ENCODE measurements at regions not wholly inside any gene's neighbourhood (a gene's known extent, or its start where the extent isn't known, plus 50 kb on each side); places are given as distances from the start of the nearest gene placed in this dataset.
"Not testable (repeated sequence)": the region's sequence is repeated elsewhere in the genome, so short reads cannot be mapped to it uniquely, and the experiment has no call there.

- Histone ChIP-seq H3K4me1 (ENCODE audit: low read length) (no peaks in the 10 kb centered on the region), H4K20me1 (ENCODE audit: insufficient read depth, low read length) (no peaks in the 10 kb centered on the region), H3K36me3 (replicated peaks; ENCODE audit: low read depth, low read length) (no peaks in the 10 kb centered on the region), H3K27me3 (ENCODE audit: low read depth, low read length) (peaks cover 14% of the 10 kb centered on the region; the same call in 1 of the 2 replicates), H3K27ac (ENCODE audit: low read length) (no peak overlapping the region), H3K9me3 (ENCODE audit: insufficient read depth, low read length) (no peaks in the 10 kb centered on the region), H3K9ac (ENCODE audit: low read length) (no peak overlapping the region), H3K79me2 (ENCODE audit: low read length) (no peaks in the 10 kb centered on the region), H3K4me2 (ENCODE audit: low read length) (no peak overlapping the region), H2AFZ (ENCODE audit: low read depth, low read length) (no peak overlapping the region), H3K4me3 (ENCODE audit: low read length) (no peak overlapping the region)
- TF ChIP-seq EZH2phosphoT487 (IDR thresholded peaks at IDR 0.05; ENCODE audit: low read depth) (no peak), CTCF (IDR thresholded peaks at IDR 0.05; ENCODE audit: low read depth, low read length) (no peak)
Measured at GRCh38 chr19:5281588-5281987, 59.0 kb downstream of the PTPRS start.

- not testable (repeated sequence) for H3K9me3 ChIP-seq (ENCODE audit: insufficient read depth, low read length); H3K4me3 ChIP-seq (ENCODE audit: low read length); H2AFZ ChIP-seq (ENCODE audit: low read depth, low read length); H3K27ac ChIP-seq (ENCODE audit: low read length); H3K9ac ChIP-seq (ENCODE audit: low read length); H3K4me2 ChIP-seq (ENCODE audit: low read length); H3K79me2 ChIP-seq (ENCODE audit: low read length); H3K36me3 ChIP-seq (replicated peaks; ENCODE audit: low read depth, low read length); H3K4me1 ChIP-seq (ENCODE audit: low read length); H4K20me1 ChIP-seq (ENCODE audit: insufficient read depth, low read length); H3K27me3 ChIP-seq (ENCODE audit: low read depth, low read length)
Measured at GRCh38 chr19:5275668-5276067, 64.9 kb downstream of the PTPRS start.

GRCh38 chr19:5273782-5274181, 66.8 kb downstream of the PTPRS start:
- H4K20me1 ChIP-seq (ENCODE audit: insufficient read depth, low read length): no peaks in the 10 kb centered on the region; the same call in 1 of the 2 replicates
- H2AFZ ChIP-seq (ENCODE audit: low read depth, low read length): no peak overlapping the region
- no peaks in the 10 kb centered on the region for H3K9me3 ChIP-seq (ENCODE audit: insufficient read depth, low read length)
- no peak for TF ChIP-seq EZH2phosphoT487 (IDR thresholded peaks at IDR 0.05; ENCODE audit: low read depth)
- TF ChIP-seq CTCF (IDR thresholded peaks at IDR 0.05; ENCODE audit: low read depth, low read length): no peak
- H3K79me2 ChIP-seq (ENCODE audit: low read length): no peaks in the 10 kb centered on the region
- H3K4me2 ChIP-seq (ENCODE audit: low read length): no peak overlapping the region
- no peak overlapping the region for H3K27ac ChIP-seq (ENCODE audit: low read length)
- H3K4me3 ChIP-seq (ENCODE audit: low read length): no peak overlapping the region
- H3K4me1 ChIP-seq (ENCODE audit: low read length): peaks cover 4% of the 10 kb centered on the region; the same call in 1 of the 2 replicates
- no peak overlapping the region for H3K9ac ChIP-seq (ENCODE audit: low read length)
- no peaks in the 10 kb centered on the region for H3K27me3 ChIP-seq (ENCODE audit: low read depth, low read length)
- H3K36me3 ChIP-seq (replicated peaks; ENCODE audit: low read depth, low read length): no peaks in the 10 kb centered on the region

GRCh38 chr19:5271145-5271544, 69.5 kb downstream of the PTPRS start:
- H3K9ac ChIP-seq (ENCODE audit: low read length): no peak overlapping the region
- TF ChIP-seq CTCF (IDR thresholded peaks at IDR 0.05; ENCODE audit: low read depth, low read length) (no peak), EZH2phosphoT487 (IDR thresholded peaks at IDR 0.05; ENCODE audit: low read depth) (no peak)

GRCh38 chr19:5269926-5270325, 70.7 kb downstream of the PTPRS start:
- H3K4me3 ChIP-seq (ENCODE audit: low read length): no peak overlapping the region
- H3K9me3 ChIP-seq (ENCODE audit: insufficient read depth, low read length): no peaks in the 10 kb centered on the region
- no peaks in the 10 kb centered on the region for H3K36me3 ChIP-seq (replicated peaks; ENCODE audit: low read depth, low read length)
- no peaks in the 10 kb centered on the region for H3K79me2 ChIP-seq (ENCODE audit: low read length)
- no peaks in the 10 kb centered on the region; the same call in 1 of the 2 replicates for H4K20me1 ChIP-seq (ENCODE audit: insufficient read depth, low read length)
- H3K9ac ChIP-seq (ENCODE audit: low read length): no peak overlapping the region
- no peaks in the 10 kb centered on the region for H3K27me3 ChIP-seq (ENCODE audit: low read depth, low read length)
- no peak overlapping the region for H2AFZ ChIP-seq (ENCODE audit: low read depth, low read length)
- no peak overlapping the region for H3K4me2 ChIP-seq (ENCODE audit: low read length)
- H3K27ac ChIP-seq (ENCODE audit: low read length): no peak overlapping the region
- no peak for TF ChIP-seq CTCF (IDR thresholded peaks at IDR 0.05; ENCODE audit: low read depth, low read length)
- no peak for TF ChIP-seq EZH2phosphoT487 (IDR thresholded peaks at IDR 0.05; ENCODE audit: low read depth)
- H3K4me1 ChIP-seq (ENCODE audit: low read length): peaks cover 3% of the 10 kb centered on the region; the same call in 1 of the 2 replicates

More at GRCh38 chr19:5271145-5271544, 69.5 kb downstream of the PTPRS start:
- Histone ChIP-seq H3K4me1 (ENCODE audit: low read length) (peaks cover 4% of the 10 kb centered on the region; the same call in 1 of the 2 replicates), H2AFZ (ENCODE audit: low read depth, low read length) (no peak overlapping the region), H4K20me1 (ENCODE audit: insufficient read depth, low read length) (no peaks in the 10 kb centered on the region; the same call in 1 of the 2 replicates), H3K27me3 (ENCODE audit: low read depth, low read length) (no peaks in the 10 kb centered on the region), H3K27ac (ENCODE audit: low read length) (no peak overlapping the region), H3K36me3 (replicated peaks; ENCODE audit: low read depth, low read length) (no peaks in the 10 kb centered on the region), H3K4me3 (ENCODE audit: low read length) (no peak overlapping the region), H3K4me2 (ENCODE audit: low read length) (no peak overlapping the region), H3K9me3 (ENCODE audit: insufficient read depth, low read length) (no peaks in the 10 kb centered on the region), H3K79me2 (ENCODE audit: low read length) (no peaks in the 10 kb centered on the region)

All from OCI-LY3 (cell line).